HG02981 (cell line): ENCODE measurements at regions not wholly inside any gene's neighbourhood (a gene's known extent, or its start where the extent isn't known, plus 50 kb on each side); places are given as distances from the start of the nearest gene placed in this dataset.

Source experiments
- ATAC-seq: cut with Tn5 transposase; IDR thresholded peaks from one replicate; pipeline ENCODE4 v1.9.1; 2021; ENCODE audit warnings: mild to moderate bottlenecking, moderate library complexity; ENCODE audit not compliant: unreplicated experiment

GRCh38 chr13:50685956-50686355, 157.5 kb downstream of the DLEU7 start:
- no peak for ATAC-seq

- no peak for ATAC-seq
Measured at GRCh38 chr13:50686551-50686950, 156.9 kb downstream of the DLEU7 start.

- ATAC-seq: no peak
Measured at GRCh38 chr13:50687545-50687944, 155.9 kb downstream of the DLEU7 start.

- ATAC-seq: no peak
Measured at GRCh38 chr13:50690006-50690405, 153.5 kb downstream of the DLEU7 start.

- ATAC-seq: no peak
Measured at GRCh38 chr13:50691176-50691680, 152.3 kb downstream of the DLEU7 start.

GRCh38 chr13:50691681-50692263, 151.7 kb downstream of the DLEU7 start:
- ATAC-seq: no peak

- ATAC-seq: no peak
Measured at GRCh38 chr13:50692396-50692915, 151.0 kb downstream of the DLEU7 start.

- no peak for ATAC-seq
Measured at GRCh38 chr13:50693727-50694126, 149.8 kb downstream of the DLEU7 start.

GRCh38 chr13:50697746-50698539, 145.5 kb downstream of the DLEU7 start:
- ATAC-seq: no peak

- ATAC-seq: no peak
Measured at GRCh38 chr13:50699874-50700663, 143.4 kb downstream of the DLEU7 start.

GRCh38 chr13:50700664-50701305, 142.7 kb downstream of the DLEU7 start:
- no peak for ATAC-seq

- ATAC-seq: no peak
Measured at GRCh38 chr13:50701469-50701868, 142.0 kb downstream of the DLEU7 start.

- ATAC-seq: no peak
Measured at GRCh38 chr13:50706505-50706904, 137.0 kb downstream of the DLEU7 start.

GRCh38 chr13:50707628-50708027, 135.9 kb downstream of the DLEU7 start:
- no peak for ATAC-seq

GRCh38 chr13:50708461-50708860, 135.0 kb downstream of the DLEU7 start:
- ATAC-seq: no peak

GRCh38 chr13:50709058-50709457, 134.4 kb downstream of the DLEU7 start:
- no peak for ATAC-seq

GRCh38 chr13:50711131-50711815, 132.2 kb downstream of the DLEU7 start:
- ATAC-seq: no peak

- no peak for ATAC-seq
Measured at GRCh38 chr13:50711996-50712395, 131.5 kb downstream of the DLEU7 start.

- ATAC-seq: no peak
Measured at GRCh38 chr13:50712456-50712855, 131.0 kb downstream of the DLEU7 start.

GRCh38 chr13:50712881-50713280, 130.6 kb downstream of the DLEU7 start:
- ATAC-seq: no peak
